HG03039 (cell line): ENCODE measurements at regions not wholly inside any gene's neighbourhood (a gene's known extent, or its start where the extent isn't known, plus 50 kb on each side); places are given as distances from the start of the nearest gene placed in this dataset.
A peak's percentile ranks its signal among the peaks of the same experiment; 100 is the strongest.
"Not testable (repeated sequence)": the region's sequence is repeated elsewhere in the genome, so short reads cannot be mapped to it uniquely, and the experiment has no call there.

Source experiments
- ATAC-seq: cut with Tn5 transposase; IDR thresholded peaks from one replicate; pipeline ENCODE4 v1.9.1; 2021; ENCODE audit warnings: mild to moderate bottlenecking, moderate library complexity; ENCODE audit not compliant: unreplicated experiment

DNA sequence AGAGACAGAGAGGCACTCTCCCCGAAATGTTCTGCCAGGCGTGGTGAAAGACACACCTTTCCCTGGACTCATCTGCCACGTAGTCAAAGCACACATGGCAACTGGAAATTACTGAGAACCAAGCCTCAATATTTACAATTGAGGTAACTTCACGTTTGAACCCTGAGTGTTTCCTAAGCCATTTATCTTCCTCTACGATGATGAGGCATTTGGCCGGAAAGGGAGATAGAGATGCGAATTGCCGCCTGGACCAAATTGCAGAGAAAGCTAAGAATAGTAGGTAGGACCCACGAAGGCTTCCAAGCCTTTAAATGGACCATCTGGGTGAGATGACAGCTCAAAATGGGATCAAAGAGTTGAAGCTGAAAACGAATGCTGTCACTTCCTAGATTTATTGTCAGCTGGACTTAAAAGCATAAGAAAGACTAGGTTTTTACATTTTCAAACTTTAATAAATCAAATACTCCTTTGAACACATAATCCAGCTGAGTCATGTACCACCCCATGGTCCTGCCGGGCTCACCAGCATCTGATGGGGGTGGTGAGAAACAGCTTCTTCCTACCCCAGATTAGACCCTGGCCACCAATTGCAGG lies 135.6 kb upstream of the LYZL2 start:
- no peak for ATAC-seq

DNA sequence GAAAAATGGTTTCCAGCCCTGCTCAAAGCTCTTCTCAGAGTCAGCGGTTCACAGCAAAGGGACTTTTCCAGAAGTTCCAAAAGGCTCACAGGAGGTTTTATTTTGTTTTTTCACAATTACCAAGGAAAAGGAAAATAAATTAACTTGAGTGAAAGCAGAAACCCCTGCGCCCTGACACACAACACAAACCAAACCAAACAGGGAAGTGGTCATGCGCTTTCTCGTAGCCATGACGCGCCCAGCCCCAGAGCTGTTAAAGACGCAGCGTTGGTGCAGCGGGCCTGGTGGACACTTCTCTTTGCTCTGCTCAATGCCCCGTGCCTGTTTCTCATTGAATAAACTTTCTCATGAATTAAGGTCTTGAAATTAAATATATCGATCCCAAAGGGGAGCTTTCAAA lies 134.4 kb upstream of the LYZL2 start:
- no peak for ATAC-seq

DNA sequence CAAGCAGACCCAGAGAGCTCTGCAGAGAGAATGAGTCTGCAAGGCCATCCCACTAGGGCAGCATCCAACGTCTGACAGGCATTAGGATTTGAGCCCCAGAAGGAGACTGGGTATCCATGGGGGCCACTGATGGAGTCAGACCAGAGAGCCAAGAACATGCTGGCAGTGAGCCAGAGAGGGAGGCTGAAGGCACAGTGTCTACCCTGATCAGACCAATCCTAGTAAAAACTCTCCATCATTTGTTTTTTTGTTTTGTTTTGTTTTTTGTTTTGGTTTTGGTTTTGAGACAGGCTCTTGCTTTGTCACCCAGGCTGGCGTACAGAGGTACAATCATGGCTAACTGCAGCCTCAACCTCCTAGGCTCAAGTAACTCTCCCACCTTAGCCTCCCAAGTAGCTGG lies 133.1 kb upstream of the LYZL2 start:
- no peak for ATAC-seq

DNA sequence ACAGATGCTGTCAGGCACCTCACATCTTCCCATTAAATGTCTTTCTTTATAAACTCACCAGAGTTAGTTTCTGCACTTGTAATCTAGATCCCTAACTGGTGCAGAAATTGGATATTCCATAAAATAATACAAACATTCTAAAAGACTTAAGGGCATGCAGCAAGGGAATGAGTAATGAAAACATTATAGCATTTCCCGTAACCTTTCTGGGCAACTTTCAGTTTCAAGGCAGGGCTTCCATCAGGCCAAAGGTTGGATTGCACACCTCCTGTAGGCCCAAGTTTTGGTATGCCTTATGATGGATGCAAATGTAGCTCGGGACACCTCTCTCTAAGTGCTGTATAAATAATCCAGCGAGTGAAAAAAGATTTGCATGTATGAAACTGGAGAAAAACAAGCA lies 129.9 kb upstream of the LYZL2 start:
- ATAC-seq: no peak

DNA sequence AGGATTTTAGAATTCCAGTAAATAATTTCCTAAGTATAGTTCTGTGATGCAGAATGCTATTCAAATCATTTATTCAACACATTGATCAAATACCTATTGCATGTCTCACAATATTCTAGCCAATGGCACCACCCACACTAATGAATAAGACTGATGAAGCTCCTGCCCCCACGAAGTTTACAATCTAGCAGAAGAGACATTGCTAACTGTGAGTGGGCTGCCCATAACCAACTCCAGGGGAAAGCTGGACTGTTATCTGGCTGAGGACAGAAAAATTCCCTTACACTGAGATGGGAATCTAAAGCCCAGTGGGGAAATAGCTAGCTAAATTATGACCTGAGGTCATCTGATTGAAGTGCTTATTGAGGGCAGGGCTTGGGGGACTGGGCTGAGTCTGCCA lies 128.8 kb upstream of the LYZL2 start:
- ATAC-seq: no peak

DNA sequence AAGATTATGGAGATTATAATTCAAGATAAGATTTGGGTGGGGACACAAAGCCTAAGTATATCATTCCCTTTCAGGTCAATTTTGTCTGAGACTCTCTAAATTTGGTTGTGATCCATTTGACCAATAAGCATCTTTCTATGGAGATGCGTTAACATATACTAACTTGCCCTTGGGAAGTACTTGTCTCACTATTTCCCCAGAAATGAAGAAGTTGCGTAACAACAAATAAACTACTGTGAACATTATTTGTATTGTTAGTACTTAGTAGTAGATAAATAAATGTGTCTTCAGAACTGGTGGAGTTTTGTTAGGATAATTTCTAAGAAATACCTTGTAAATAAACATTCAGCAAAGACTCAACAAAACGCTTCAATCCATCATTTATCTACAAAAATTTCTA lies 127.3 kb upstream of the LYZL2 start:
- ATAC-seq: no peak

DNA sequence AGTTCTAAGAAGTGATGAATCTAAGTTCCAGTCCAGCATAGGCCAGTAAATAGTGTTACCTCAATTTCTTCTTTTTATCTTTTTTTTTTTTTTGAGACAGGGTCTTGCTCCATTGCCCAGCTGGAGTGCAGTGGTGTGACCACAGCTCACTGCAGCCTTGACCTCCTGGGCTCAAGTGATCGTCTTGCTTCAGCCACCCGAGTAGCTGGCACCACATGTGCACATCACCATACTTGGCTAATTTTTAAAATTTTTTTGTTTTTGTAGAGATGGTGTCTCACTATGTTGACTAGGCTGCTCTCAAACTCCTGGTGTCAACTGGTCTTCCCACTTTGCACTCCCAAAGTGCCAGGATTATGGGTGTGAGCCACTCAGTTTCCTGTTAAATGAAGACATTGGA lies 126.6 kb upstream of the LYZL2 start:
- ATAC-seq: no peak

DNA sequence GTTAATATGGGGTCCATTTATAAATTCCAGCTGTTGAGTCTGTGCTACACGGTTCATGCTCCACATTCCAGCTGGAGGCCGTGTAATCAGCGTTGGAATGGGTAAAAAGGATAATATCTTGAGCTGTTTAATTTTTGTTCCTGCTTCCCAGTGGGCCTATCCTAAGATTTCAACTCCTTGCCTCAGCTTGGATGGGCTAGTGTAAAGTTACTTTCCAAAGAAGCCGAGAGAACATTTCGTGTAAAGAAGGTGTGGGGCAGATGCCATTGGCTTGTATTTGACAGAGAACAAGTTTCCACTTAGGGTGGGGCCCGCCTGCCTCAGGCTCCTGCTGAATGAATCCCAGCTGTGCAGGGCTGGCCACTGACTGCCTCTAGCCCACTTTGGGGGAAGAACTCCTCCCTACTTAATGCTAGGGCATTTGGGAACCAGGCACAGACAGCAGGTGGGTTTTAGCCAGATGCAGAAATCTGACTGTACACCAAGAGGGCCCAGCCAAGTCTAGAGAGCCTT lies 125.9 kb upstream of the LYZL2 start:
- no peak for ATAC-seq

DNA sequence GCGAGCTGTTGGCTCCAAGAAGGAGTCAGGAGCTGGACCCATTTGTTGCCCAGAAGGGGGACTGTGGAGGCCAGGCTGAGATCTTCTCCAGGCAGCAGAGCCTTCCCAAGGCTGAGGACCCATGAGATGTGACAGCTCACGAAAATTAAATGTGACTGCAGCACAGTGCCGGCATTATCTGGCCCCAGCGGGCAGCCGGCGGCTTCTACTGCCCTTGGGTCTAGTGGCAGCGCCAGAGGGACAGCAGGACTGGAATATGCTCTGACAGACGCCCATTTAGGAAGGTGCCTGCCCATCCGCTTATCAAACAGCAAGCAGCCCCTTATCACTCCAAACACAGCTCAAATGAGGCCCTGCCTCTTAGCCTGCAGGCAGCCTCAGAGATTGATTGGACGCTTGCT lies 122.9 kb upstream of the LYZL2 start:
- no peak for ATAC-seq

DNA sequence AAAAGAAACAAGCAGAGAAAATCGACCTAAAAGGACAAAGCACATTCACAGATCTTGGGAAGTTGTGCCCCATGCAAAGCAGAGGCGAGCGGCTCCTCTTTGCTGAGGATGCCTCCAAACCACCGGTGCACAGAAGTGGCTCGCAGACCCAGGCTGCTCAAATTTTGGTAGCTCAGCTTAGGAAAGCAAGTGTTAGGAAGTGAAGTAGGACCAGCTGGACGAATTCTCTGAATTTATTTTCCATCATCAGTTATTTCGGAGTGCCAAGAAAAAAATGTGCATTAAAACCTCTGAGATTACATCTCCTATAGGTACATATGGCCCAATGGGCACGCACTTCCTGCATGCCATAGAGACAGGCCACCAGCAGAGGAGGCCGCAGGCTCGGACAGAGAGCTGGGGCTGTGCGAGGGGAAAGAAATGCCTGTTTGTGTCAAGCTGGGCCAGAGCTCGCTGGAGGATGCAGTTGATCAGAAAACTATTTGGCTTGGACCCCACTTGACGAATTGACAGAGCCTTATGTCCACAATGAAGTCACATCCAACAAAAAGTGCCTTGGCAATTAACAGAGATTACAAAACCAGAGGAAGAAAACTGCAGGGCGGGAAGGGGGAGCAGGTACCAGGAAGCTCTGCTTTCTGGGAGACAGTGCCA lies 122.3 kb upstream of the LYZL2 start:
- ATAC-seq: no peak

DNA sequence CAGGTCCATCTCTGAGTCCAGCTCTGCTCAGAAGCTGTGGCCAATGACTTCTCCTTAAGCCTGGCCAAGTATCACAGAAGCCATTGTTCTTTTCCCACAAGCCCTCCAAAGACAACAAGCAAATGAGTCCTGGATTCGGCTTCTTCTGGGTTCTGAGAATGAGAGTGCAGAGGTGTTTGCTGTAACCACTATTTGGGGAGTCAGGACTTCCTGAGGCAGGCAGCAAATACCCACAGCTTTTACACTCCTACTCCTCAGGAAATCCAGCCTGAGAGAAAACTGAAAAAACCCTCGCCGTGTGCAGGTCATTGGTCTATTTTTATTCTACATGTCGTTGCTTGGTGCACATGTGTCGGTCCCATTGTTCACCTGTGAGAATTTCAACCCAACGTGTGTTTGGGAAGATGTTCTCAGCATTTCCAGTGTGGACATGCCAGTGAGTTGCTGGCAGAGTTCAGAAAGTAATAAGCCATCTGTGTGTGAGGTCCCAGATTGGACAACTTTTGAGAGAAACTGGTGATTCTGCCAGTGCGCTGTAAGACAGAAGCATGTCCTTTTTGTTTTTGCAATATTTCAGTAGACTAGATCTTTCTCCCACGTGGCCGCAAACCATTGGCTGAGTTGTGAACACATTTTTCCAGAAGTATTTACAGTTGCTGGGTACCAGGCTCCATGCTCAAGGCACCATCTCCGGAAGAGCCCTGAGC lies 121.6 kb upstream of the LYZL2 start:
- ATAC-seq: no peak

DNA sequence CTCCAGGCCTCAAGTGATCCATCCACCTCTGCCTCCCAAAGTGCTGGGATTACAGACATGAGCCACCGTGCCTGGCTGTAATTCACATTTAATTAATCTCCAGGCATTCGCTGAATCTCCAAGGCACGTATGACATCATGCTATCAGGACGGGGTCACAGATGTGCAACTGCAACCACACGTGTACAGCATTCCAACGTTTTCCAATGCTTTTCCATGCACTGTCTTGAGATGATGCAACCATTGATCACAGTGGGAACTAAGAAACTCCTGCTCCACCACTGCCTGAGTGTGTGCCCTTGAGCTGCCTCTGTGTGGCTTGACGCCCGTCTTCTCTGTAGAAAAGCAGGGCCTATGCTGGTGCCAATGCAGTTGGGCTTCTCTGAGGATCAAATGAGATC lies 119.8 kb upstream of the LYZL2 start:
- ATAC-seq: no peak

DNA sequence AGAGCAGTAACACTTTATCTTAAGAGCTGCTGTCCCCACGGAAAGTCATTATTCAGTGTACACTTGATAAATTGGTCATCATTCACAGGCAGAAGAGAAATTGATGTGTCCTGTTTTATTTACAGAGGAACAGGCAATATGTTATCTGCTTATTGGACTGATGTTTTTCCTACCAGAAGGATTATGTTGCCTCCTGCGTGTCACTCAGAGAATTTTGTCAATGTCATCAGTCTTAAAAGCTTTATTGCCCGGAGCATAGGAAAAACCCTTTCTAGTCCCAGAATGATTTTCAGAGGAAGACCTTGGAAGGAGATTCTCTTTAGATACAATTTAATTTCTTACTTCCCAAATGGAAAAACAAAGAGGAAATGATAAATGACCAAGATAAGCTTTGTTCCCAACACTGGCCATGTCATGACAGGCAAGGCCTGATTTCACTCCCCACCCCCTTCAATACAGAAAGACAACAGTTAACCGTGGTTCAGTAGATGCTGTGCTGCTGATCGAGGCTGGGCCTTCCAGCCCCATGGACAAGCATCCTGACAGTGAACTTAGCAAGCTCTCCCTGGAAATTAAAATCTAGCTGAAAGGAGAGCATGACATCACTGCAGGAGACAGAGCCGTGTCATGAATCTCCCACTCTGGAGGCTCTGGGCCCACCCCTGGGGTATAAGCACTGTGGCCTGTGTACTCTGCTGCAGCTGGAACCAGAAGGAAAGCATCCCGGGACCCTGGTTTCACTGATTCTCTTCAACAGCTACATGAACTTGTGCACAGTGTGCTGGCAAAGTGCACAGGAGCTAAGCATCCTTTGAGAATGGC lies 118.8 kb upstream of the LYZL2 start:
- ATAC-seq: no peak

DNA sequence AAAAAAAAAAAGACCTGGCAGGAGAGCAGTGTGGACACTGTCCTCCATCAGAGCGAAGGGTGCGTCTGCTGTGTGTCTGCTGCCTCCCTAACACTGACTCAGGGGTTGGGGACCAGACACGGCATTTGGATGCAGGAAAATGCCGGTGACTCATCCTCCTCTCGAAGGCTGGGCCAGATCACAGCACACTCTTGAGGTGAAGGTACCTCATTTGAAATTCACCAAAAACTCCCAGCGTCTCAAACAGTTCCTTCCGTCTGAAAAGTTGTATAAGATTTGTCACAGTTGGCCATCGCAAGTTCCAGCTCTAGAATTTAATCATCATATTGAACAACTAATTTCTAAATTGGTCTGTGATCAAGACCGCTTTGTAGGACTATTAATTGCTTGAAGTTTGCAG lies 118.1 kb upstream of the LYZL2 start:
- no peak for ATAC-seq

DNA sequence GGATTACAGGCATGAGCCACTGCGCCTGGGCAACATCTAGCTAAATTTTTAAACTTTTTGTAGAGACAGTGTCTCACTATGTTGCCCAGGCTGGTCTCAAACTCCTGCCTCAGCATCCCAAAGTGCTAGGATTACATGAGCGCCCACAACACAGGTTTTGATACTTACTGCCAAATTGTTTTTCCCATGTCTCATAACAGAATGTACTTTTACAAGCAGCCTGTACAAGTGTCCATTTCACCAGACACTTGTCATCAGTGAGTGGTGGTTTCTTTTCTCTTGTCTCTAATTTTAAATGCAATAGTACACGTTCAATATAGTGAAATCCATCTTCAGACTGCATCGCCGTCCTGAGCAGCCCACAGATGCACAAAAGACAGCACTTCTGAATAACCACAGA lies 116.4 kb upstream of the LYZL2 start:
- no peak for ATAC-seq

DNA sequence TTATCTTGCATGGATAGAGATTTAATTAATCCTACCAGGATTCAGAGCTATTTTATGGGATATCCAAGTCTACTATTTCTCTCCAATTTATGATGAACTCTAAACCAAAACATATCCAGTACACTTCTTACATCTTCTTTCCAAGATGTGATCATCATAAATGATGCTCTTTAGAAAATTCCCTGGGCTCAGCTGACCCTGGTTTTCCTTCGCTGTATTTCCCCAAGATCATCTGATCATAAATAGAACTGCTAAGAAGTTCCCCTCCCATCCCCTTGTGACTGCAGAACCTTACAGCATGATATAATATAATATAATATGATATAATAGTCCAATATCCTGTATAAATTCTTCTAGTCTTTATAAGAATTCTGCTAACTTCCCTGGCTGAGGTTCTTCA lies 114.6 kb upstream of the LYZL2 start:
- ATAC-seq: no peak

DNA sequence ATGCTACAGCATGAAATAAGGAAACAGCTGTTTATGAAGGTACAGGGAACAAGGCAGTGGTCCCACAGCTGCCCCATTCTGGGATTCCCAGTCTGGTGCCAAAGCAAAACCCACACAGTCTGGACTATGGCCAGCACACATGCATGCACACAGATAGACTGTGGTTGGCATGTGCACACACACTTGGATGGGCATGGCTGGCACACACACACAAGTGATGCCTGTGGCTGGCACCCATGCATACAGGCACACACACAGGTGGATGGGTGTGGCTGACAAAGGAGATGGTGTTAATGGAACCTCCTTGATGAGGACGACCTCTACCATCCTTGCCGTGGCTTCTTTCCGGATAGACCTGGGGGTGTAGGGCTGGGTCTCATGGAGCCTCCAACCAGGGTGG lies 114.0 kb upstream of the LYZL2 start:
- no peak for ATAC-seq

DNA sequence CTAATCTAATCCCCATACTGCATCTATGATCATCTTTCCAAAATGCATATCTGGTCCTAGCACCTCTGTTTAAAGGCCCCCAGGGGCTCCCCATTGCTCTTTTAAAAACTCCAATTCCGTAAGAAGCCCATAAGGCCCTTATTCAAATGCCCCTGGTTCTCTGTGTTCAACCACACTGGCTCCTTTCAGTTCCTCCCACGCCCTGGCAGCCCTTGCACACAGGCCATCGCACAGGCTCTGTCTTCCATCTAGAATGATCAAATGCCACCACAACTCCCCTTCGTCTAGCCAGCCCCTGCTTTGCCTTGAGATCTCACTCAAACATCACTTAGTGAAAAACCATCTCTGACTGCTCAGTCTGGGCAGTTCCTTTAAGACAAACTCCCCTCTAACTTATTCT lies 112.9 kb upstream of the LYZL2 start:
- ATAC-seq: peak; percentile 76

DNA sequence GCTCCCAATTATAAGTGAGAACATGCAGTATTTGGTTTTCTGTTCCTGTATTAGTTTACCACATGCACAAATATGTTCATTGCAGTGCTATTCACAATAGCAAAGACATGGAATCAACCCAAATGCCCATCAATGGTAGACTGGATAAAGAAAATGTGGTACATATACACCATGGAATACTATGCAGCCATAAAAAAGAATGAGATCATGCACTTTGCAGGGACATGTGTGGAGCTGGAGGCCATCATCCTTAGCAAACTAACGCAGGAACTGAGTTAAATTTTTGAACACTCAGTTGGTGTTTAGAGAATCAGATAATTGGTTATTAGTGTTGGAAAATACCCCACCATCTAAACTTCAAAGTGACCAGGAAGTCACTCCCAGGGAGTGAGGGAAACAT lies 111.2 kb upstream of the LYZL2 start:
- not testable (repeated sequence) for ATAC-seq

DNA sequence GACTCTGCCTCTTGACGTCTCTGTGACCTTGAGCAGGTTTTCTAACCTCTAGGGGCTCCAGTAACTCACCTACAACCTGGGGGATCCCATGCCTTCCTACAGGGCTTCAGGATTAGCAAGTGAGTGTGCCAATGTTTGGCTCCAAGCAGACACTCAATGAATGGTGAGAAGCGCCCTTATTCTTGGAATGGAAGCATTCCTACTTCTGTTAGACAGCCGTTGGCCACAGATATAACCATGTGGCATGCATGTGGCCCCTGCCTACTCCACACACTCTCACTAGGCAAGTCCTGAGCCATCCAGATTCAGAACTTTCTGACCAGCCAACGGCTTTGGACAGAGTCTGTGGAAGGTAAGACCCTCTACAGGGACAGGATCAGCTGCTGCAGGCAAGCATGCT lies 108.9 kb upstream of the LYZL2 start:
- no peak for ATAC-seq

DNA sequence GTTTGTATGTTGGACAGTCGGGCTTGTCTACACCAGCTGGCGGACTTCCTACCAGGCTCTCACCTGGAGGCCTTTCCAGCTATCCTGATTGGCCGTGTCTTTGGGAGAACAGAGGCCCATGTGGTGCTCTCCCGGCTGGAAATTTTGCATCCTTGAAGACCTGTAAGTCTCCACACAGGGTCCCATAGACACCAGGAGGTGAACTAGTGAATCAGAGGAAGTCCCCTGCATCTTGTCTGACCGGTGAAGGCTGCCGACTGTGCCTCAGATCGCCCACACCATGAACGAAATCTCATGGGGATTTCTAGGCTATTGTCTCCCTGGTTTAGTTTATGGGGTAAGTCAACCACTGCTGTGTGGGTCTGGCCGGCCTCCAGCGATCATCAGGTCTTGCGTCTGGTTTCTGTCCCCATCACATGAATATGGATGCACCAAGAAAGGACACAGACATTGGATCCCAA lies 108.4 kb upstream of the LYZL2 start:
- no peak for ATAC-seq
